ENCODE measurements at regions not wholly inside any gene's neighbourhood (a gene's known extent, or its start where the extent isn't known, plus 50 kb on each side); places are given as distances from the start of the nearest gene placed in this dataset.
"Not testable (repeated sequence)": the region's sequence is repeated elsewhere in the genome, so short reads cannot be mapped to it uniquely, and the experiment has no call there.

DNA sequence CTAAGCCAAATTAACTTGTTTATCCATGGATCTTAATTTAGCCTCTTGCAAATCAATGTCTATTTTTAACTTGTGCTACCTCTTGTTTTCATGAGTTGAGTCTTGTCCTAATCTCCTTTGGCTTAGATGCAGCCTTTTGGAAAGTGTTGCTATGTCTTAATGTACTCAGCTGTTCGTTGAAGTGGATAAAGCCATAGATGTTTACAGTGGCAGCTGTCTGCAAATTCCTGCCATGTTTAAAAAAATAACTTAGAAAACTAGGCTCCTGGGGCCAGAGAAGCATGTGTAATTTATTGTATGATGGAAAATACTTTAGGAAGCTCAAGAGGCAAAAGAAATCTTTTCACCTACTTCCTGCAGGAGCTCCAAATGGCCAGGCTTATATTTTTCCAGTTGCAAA, 253.1 kb upstream of the RHOBTB1 start:
- Histone ChIP-seq H3K27ac (no peak overlapping the region), H3K4me1 (no peaks in the 10 kb centered on the region), H3K9me3 (no peaks in the 10 kb centered on the region), H3K4me3 (no peak overlapping the region), H3K36me3 (no peaks in the 10 kb centered on the region), H3K27me3 (no peaks in the 10 kb centered on the region)
- intact Hi-C loops (cut with DNase I) = no loop called here
- no peak for TF ChIP-seq POLR2A (IDR thresholded peaks at IDR 0.05)
- TF ChIP-seq, protein P1, sequence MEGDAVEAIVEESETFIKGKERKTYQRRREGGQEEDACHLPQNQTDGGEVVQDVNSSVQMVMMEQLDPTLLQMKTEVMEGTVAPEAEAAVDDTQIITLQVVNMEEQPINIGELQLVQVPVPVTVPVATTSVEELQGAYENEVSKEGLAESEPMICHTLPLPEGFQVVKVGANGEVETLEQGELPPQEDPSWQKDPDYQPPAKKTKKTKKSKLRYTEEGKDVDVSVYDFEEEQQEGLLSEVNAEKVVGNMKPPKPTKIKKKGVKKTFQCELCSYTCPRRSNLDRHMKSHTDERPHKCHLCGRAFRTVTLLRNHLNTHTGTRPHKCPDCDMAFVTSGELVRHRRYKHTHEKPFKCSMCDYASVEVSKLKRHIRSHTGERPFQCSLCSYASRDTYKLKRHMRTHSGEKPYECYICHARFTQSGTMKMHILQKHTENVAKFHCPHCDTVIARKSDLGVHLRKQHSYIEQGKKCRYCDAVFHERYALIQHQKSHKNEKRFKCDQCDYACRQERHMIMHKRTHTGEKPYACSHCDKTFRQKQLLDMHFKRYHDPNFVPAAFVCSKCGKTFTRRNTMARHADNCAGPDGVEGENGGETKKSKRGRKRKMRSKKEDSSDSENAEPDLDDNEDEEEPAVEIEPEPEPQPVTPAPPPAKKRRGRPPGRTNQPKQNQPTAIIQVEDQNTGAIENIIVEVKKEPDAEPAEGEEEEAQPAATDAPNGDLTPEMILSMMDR (IDR thresholded peaks at IDR 0.05) = no peak
- DNase-seq = no peak
- ATAC-seq = no peak
- WGBS (ENCODE audit: insufficient coverage, low coverage, low lambda C conversion rate, missing lambda C conversion rate) = 44% methylated on average over 1 of the region's 1 CpG

DNA sequence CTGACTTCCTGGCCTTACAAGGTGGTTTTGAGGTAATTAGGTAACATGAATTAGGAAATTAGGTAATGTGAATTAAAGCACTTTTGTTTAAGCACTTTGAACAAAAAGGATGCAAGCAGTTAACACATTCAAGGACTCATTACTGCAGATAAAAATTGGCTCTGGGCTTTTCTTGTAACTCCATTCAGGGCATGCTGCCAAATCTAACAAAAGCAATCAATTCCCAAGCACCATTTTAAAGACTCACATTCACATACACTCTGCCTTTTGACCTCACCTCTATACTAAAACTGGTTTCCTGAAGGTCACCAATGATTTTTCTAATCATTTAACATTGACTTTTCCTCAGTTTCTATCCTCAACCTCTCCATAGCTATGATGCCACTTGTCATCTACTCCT, 251.2 kb upstream of the RHOBTB1 start:
- no peak for TF ChIP-seq POLR2A (IDR thresholded peaks at IDR 0.05)
- TF ChIP-seq, protein P1 (IDR thresholded peaks at IDR 0.05) = no peak
- DNase-seq (no peak), ATAC-seq (no peak)
- Histone ChIP-seq H3K9me3 (no peaks in the 10 kb centered on the region), H3K27ac (no peak overlapping the region), H3K27me3 (no peaks in the 10 kb centered on the region), H3K4me1 (no peaks in the 10 kb centered on the region), H3K4me3 (no peak overlapping the region), H3K36me3 (no peaks in the 10 kb centered on the region)
- intact Hi-C loops (cut with DNase I) = no loop called here

DNA sequence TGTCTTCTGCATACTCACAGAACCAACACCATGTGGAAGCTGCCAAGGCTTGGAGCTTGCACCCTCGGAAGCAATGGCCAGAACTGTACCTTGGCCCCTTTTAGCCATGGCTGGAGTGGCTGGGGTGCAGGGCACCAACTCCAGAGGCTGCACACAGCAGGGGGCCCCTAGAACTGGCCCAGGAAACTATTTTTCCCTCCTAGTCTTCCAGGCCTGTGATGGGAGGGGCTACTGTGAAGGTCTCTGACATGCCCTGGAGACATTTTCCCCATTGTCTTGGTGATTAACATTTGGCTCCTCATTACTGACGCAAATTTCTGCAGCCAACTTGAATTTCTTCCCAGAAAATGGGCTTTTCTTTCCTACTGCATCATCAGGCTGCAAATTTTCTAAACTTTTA, 248.6 kb upstream of the RHOBTB1 start:
- H3K4me1 ChIP-seq; H3K27me3 ChIP-seq; intact Hi-C loops (cut with DNase I); H3K9me3 ChIP-seq; H3K4me3 ChIP-seq; ATAC-seq; H3K27ac ChIP-seq; H3K36me3 ChIP-seq; DNase-seq: not testable (repeated sequence)
- WGBS (ENCODE audit: insufficient coverage, low coverage, low lambda C conversion rate, missing lambda C conversion rate) = 71% methylated on average over 2 of the region's 2 CpGs

DNA sequence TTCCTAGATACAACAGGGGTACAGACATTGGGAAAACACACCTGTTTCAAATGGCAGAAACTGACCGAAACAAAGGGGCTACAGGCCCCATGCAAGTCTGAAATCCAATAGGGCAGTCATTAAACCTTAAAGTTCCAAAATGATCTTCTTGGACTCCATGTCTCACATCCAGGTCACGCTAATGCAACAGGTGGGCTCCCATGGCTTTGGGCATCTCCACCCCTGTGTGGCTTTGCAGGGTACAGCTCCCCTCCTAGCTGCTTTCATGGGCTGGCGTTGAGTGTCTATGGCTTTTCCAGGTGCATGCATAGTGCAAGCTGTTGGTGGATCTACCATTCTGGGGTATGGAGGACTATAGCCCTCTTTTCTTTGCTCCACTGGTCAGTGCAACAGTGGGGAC, 248.1 kb upstream of the RHOBTB1 start:
- ATAC-seq (no peak), DNase-seq (no peak)
- 78% methylated on average over 1 of the region's 3 CpGs for WGBS (ENCODE audit: insufficient coverage, low coverage, low lambda C conversion rate, missing lambda C conversion rate)
- TF ChIP-seq, protein P1 (IDR thresholded peaks at IDR 0.05) = no peak
- no peak for TF ChIP-seq POLR2A (IDR thresholded peaks at IDR 0.05)
- no peak overlapping the region for H3K27ac ChIP-seq
- H3K4me3 ChIP-seq = no peak overlapping the region
- H3K36me3 ChIP-seq = no peaks in the 10 kb centered on the region
- no peaks in the 10 kb centered on the region for H3K27me3 ChIP-seq
- intact Hi-C loops (cut with DNase I) = no loop called here
- no peaks in the 10 kb centered on the region for H3K9me3 ChIP-seq
- no peaks in the 10 kb centered on the region for H3K4me1 ChIP-seq

DNA sequence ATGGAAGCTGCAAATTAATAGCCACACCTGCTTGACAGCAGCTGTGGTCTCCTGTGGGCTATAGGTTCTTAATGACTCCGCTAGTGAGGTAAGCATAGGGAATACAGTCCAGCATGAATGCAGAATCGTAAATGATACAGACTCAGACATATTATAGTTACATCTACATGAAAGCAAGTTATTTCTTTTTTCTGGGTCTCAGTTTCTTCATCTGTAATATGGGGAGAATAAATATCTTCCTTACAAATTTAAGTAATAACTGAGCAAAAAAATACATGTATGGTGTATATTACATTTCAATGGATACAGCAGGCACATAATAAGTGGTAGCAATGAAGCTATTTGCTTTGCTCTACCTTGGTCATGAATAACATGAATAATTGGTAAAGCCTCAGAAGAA, 245.9 kb upstream of the RHOBTB1 start:
- WGBS (ENCODE audit: insufficient coverage, low coverage, low lambda C conversion rate, missing lambda C conversion rate) = 79% methylated on average over 2 of the region's 2 CpGs
- H3K27me3 ChIP-seq = no peaks in the 10 kb centered on the region
- H3K9me3 ChIP-seq = no peaks in the 10 kb centered on the region
- H3K4me1 ChIP-seq = no peaks in the 10 kb centered on the region
- H3K4me3 ChIP-seq = no peak overlapping the region
- no peaks in the 10 kb centered on the region for H3K36me3 ChIP-seq
- no peak overlapping the region for H3K27ac ChIP-seq
- no peak for ATAC-seq
- intact Hi-C loops (cut with DNase I) = no loop called here
- TF ChIP-seq POLR2A (IDR thresholded peaks at IDR 0.05) = no peak
- TF ChIP-seq, protein P1 (IDR thresholded peaks at IDR 0.05) = no peak
- no peak for DNase-seq

Data from right lobe of liver (tissue), 6 donors.